A673 (cell line): ENCODE measurements at regions not wholly inside any gene's neighbourhood (a gene's known extent, or its start where the extent isn't known, plus 50 kb on each side); places are given as distances from the start of the nearest gene placed in this dataset.

Experiments used
- CTCF ChIP-seq: fragments of 300-800, 200-600 bp; sonication (generic); conservative IDR thresholded peaks from 2 replicates; pipeline ENCODE4 v1.5.1; 2017; ENCODE audit warnings: low read depth, mild to moderate bottlenecking, antibody characterized with exemption, low read length, moderate library complexity, mixed read lengths
- EZH2 ChIP-seq: fragments of 200-600 bp; sonication (generic); IDR thresholded peaks from 2 replicates; pipeline ENCODE4 v1.6.1; 2017; ENCODE audit warnings: borderline replicate concordance, low read depth, mild to moderate bottlenecking, mixed read lengths, antibody characterized with exemption, low read length; ENCODE audit not compliant: poor library complexity, severe bottlenecking

DNA sequence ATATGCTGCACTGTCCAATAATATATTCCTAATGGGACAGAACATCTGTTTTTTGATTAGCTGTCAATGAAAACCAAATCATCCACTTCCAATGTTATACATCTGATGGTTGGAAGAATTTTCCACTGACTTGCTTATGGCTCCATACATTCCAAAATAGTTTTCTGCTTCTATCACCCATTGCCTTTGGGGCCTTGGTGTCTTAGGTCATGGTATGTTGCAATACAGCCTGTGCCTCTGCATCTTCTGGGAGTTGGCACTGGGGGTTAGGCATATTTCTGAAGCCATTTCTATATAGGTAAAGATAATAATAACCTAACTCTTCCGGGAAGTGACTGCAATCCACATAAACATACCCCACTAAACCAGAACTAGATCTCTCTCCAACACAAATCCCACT, 53.2 kb upstream of the NR3C2 start:
- TF ChIP-seq CTCF = no peak
- no peak for TF ChIP-seq EZH2
